Neuronal stem cell (in vitro differentiated cells): ENCODE measurements at regions not wholly inside any gene's neighbourhood (a gene's known extent, or its start where the extent isn't known, plus 50 kb on each side); places are given as distances from the start of the nearest gene placed in this dataset.

Source experiments
- DNase-seq: peaks from one replicate; pipeline ENCODE4 v3.0.0-alpha.2; 2013; ENCODE audit warnings: low spot score
- H2AFZ ChIP-seq: one replicate; pipeline ENCODE4 v1.6.1; 2013; ENCODE audit warnings: mild to moderate bottlenecking, low read length, inconsistent platforms
- H2AK5ac ChIP-seq: 2 replicates; pipeline ENCODE4 v1.6.1; 2013; ENCODE audit warnings: low read depth, mild to moderate bottlenecking, inconsistent platforms, low read length, moderate library complexity, mixed read lengths
- H2BK120ac ChIP-seq: 2 replicates; pipeline ENCODE4 v1.6.1; 2013; ENCODE audit warnings: low read depth, mild to moderate bottlenecking, inconsistent platforms, low read length, moderate library complexity, mixed read lengths
- H2BK12ac ChIP-seq: one replicate; pipeline ENCODE4 v1.6.1; 2013; ENCODE audit warnings: low read length, inconsistent platforms
- H2BK15ac ChIP-seq: 2 replicates; pipeline ENCODE4 v1.6.1; 2013; ENCODE audit warnings: mild to moderate bottlenecking, low read length, inconsistent platforms, mixed read lengths
- H2BK5ac ChIP-seq: one replicate; pipeline ENCODE4 v1.6.1; 2013; ENCODE audit warnings: inconsistent platforms, mild to moderate bottlenecking, low read length, moderate library complexity
- H3K14ac ChIP-seq: one replicate; pipeline ENCODE4 v1.6.1; 2013; ENCODE audit warnings: low read length, inconsistent platforms
- H3K18ac ChIP-seq: 2 replicates; pipeline ENCODE4 v1.6.1; 2013; ENCODE audit warnings: low read length, inconsistent platforms
- H3K23ac ChIP-seq: 2 replicates; pipeline ENCODE4 v1.6.1; 2013; ENCODE audit warnings: low read depth, mild to moderate bottlenecking, mixed read lengths, low read length, inconsistent platforms; ENCODE audit not compliant: poor library complexity
- H3K27ac ChIP-seq: replicated peaks from 3 replicates; pipeline ENCODE4 v1.5.1; 2013; ENCODE audit warnings: low read length, inconsistent platforms
- H3K27me3 ChIP-seq, 3 experiments: 2 replicates each; pipeline ENCODE4 v1.6.1; 2013; ENCODE audit warnings: low read length in 3 of 3, mild to moderate bottlenecking in 2 of 3, inconsistent platforms in 1 of 3, low read depth in 1 of 3, mixed read lengths in 1 of 3, moderate library complexity in 1 of 3; ENCODE audit not compliant: control insufficient read depth in 3 of 3, insufficient read depth in 3 of 3
- H3K36me3 ChIP-seq, 2 donors: replicated peaks in 1 of 2; 2 replicates each; pipeline ENCODE4 v1.6.1; 2013; ENCODE audit warnings: low read length in 2 of 2; ENCODE audit not compliant: control insufficient read depth in 2 of 2, insufficient read depth in 2 of 2
- H3K4ac ChIP-seq: 2 replicates; pipeline ENCODE4 v1.6.1; 2013; ENCODE audit warnings: inconsistent platforms, mild to moderate bottlenecking, low read length, moderate library complexity
- H3K4me1 ChIP-seq, 2 donors: 1 replicate in 1 of 2; 2 replicates in 1 of 2; pipeline ENCODE4 v1.6.1; 2013; ENCODE audit warnings: low read length in 2 of 2, low read depth in 1 of 2; ENCODE audit not compliant: control insufficient read depth in 2 of 2, insufficient read depth in 1 of 2
- H3K4me2 ChIP-seq: one replicate; pipeline ENCODE4 v1.6.1; 2013; ENCODE audit warnings: mild to moderate bottlenecking, low read length, inconsistent platforms; ENCODE audit not compliant: insufficient read depth, poor library complexity, severe bottlenecking
- H3K4me3 ChIP-seq, 2 donors: 2 replicates each; pipeline ENCODE4 v1.5.1; 2013; ENCODE audit warnings: low read length in 2 of 2, mild to moderate bottlenecking in 2 of 2, inconsistent platforms in 1 of 2, moderate library complexity in 1 of 2
- H3K79me1 ChIP-seq: one replicate; pipeline ENCODE4 v1.6.1; 2013; ENCODE audit warnings: low read depth, mild to moderate bottlenecking, inconsistent platforms, low read length, moderate library complexity
- H3K9ac ChIP-seq: one replicate; pipeline ENCODE4 v1.6.1; 2013; ENCODE audit warnings: mild to moderate bottlenecking, low read depth, low read length, inconsistent platforms; ENCODE audit not compliant: poor library complexity
- H3K9me3 ChIP-seq, 2 donors: replicated peaks in 1 of 2; 2 replicates each; pipeline versions ENCODE3 to v1.6.1; 2013; ENCODE audit warnings: low read length in 2 of 2, mild to moderate bottlenecking in 2 of 2, inconsistent platforms in 1 of 2, low read depth in 1 of 2, mixed read lengths in 1 of 2, moderate library complexity in 1 of 2; ENCODE audit not compliant: control insufficient read depth in 2 of 2, insufficient read depth in 1 of 2
- H4K8ac ChIP-seq: one replicate; pipeline ENCODE4 v1.6.1; 2013; ENCODE audit warnings: low read depth, mild to moderate bottlenecking, inconsistent platforms, low read length, moderate library complexity
- H4K91ac ChIP-seq: one replicate; pipeline ENCODE4 v1.6.1; 2013; ENCODE audit warnings: low read length, low read depth, mild to moderate bottlenecking, inconsistent platforms; ENCODE audit not compliant: poor library complexity
- WGBS, 2 donors: extraction: QIAGEN DNeasy Blood & Tissue Kit; methylation state at CpG; one replicate each; pipeline ENCODE4 v1.1.7; 2013; ENCODE audit warnings: missing lambda C conversion rate in 2 of 2, mixed read lengths in 1 of 2; ENCODE audit not compliant: insufficient read length in 2 of 2, insufficient replicate concordance in 1 of 2; ENCODE audit errors: extremely low coverage in 2 of 2; 5-methylcytosine and 5-hydroxymethylcytosine counted together

DNA sequence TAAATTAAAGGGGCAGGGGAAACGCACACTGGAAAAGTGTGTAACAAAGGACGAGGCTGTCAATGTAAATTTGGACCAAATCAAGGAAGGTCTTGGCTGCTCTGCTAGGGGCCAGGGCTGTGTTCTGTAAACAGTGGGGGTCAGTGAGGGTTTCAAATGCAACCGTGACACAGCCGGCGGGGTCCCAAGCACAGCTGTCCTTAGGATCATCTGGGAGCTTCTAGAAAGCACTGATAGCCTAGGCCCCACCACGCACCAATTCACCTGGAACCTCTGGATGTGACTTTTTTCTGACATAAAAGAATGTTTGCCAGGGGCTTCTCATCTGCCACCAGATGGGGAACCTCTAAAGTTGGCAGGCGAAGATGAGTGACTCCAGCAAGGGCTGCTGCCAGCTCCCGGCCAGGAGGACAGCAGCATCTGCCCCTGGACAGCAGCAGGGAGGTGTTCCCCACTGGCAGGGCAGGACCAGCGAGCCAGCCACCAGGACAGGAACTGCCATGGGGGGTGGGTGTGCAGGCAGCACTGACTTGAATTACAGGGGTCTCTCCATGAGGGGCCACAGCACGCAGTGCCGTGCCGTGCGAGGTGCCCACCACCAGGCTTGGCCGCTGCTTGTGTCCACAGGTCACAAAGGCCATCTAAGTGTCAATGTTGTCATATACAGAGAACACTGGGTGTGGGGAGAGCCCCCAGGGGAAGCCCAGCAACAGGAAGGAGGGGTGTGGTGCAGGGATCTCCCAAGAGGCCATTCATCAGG lies 87.5 kb downstream of the SOX1 start:
- H3K9me3 ChIP-seq: peaks cover 0 to 22% of the 10 kb centered on the region in 2 donors
- H3K4me3 ChIP-seq: no peak overlapping the region
- peak overlapping the region; percentile 1 for H2BK120ac ChIP-seq
- H3K36me3 ChIP-seq: no peaks in the 10 kb centered on the region
- no peaks in the 10 kb centered on the region for H3K79me1 ChIP-seq
- no peaks in the 10 kb centered on the region for H3K27me3 ChIP-seq
- no peak overlapping the region for H2AFZ ChIP-seq
- peak overlapping the region; percentile 84 for H3K4ac ChIP-seq
- H4K8ac ChIP-seq: no peak overlapping the region
- H2BK12ac ChIP-seq: peak overlapping the region; percentile 92
- peak overlapping the region; percentile 99 for H2AK5ac ChIP-seq
- WGBS, 2 donors: no CpG with 5 or more reads among the region's 14 CpGs
- H3K9ac ChIP-seq: no peak overlapping the region
- H3K23ac ChIP-seq: peak overlapping the region; percentile 76
- H4K91ac ChIP-seq: peak overlapping the region; percentile 93
- peak overlapping the region; percentile 95 for H2BK15ac ChIP-seq
- H3K4me2 ChIP-seq: no peak overlapping the region
- no peak for DNase-seq
- H3K4me1 ChIP-seq: peaks cover 11 to 20% of the 10 kb centered on the region in 2 donors
- H3K27ac ChIP-seq: no peak overlapping the region
- peak overlapping the region; percentile 58 for H2BK5ac ChIP-seq
- H3K18ac ChIP-seq: peak overlapping the region; percentile 89
- peak overlapping the region; percentile 77 for H3K14ac ChIP-seq

DNA sequence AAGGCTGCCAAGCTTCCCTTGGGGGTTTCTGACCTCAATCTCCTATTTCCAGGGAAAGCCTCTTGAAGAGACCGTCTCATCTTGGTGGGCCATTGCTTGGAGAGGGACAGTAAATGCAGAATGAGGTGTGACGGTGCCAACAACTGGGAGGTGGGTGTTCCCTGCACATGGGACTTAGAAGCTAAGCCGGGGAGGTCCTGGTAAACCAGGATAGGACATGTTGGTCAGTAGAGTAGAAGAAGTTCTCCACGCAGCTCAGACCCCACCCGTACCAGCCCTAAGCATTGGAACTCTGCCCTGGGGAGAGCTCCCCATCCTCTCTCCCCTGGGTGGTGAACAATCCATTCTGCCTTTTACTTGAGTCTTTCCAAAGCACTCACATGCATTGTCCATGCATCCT lies 92.0 kb downstream of the SOX1 start:
- H3K23ac ChIP-seq: no peak overlapping the region
- H3K18ac ChIP-seq: peak overlapping the region; percentile 89
- H3K4me1 ChIP-seq: peaks cover 26 to 43% of the 10 kb centered on the region in 2 donors
- H3K4me2 ChIP-seq: no peak overlapping the region
- no peaks in the 10 kb centered on the region for H3K27me3 ChIP-seq
- H3K79me1 ChIP-seq: no peaks in the 10 kb centered on the region
- H2BK15ac ChIP-seq: no peak overlapping the region
- peaks cover 0 to 19% of the 10 kb centered on the region in 2 donors for H3K9me3 ChIP-seq
- no peak overlapping the region for H2BK120ac ChIP-seq
- no peak overlapping the region for H2AFZ ChIP-seq
- no peak overlapping the region for H3K9ac ChIP-seq
- WGBS, 2 donors: no CpG with 5 or more reads among the region's 5 CpGs
- DNase-seq: no peak
- peak overlapping the region; percentile 97 for H3K27ac ChIP-seq
- peak overlapping the region; percentile 78 for H2BK5ac ChIP-seq
- peak overlapping the region; percentile 56 for H3K4ac ChIP-seq
- H3K14ac ChIP-seq: no peak overlapping the region
- no peak overlapping the region for H4K8ac ChIP-seq
- peak overlapping the region in 1 of 2 donors; percentile 0 for H3K4me3 ChIP-seq
- peak overlapping the region; percentile 83 for H2AK5ac ChIP-seq
- H4K91ac ChIP-seq: peak overlapping the region; percentile 85
- H3K36me3 ChIP-seq: no peaks in the 10 kb centered on the region
- peak overlapping the region; percentile 59 for H2BK12ac ChIP-seq

DNA sequence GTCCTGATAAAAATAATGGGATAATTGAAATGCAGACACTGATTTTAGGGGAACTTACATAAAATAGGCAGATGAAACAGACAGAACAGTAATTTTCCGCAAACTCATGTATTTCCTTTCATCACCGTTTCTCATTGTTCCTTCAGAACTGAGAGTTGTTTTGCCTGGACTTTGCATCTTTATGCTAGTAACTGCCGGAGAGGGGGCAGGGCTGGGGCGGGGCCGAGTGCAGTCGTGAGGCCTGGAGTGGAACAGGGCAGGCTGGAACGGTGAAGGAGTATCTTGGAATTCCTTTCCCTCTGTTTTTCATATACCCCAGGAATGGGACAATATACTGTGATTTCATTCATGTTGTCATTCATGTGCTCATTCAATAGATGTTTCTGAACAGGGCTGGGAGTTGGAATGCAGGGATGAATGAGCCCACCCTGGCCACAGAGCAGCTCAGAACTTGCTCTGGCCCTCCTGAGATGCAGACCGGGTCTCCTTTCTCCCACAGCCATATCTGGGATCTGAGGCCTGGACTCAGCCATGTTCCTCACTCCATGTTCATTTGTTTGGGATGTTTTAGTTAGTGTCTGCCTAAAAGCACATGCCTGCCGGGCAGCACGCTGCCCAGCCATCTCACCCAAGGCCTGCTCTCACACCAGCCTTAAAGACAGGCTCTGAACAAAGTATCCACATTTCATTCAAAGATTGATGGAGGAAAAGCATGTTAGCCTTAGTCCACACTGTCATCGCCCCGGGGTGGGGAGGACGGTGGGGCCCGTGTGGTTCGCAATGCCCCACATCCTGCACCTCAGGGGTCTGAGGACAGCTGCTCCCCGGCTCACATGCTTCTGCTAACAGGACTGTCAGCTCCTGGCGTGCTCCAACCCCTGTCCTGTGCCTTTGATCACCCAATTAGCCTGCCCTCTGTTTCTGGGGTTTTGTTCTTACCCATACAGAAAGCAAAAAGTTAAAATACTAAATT lies 92.9 kb downstream of the SOX1 start:
- Histone ChIP-seq H4K8ac (no peak overlapping the region), H3K27ac (peak overlapping the region; percentile 97), H3K4me1 (peaks cover 25 to 40% of the 10 kb centered on the region in 2 donors), H2BK5ac (peak overlapping the region; percentile 92), H3K27me3 (no peaks in the 10 kb centered on the region), H2AFZ (no peak overlapping the region), H2BK120ac (peak overlapping the region; percentile 85), H3K14ac (no peak overlapping the region), H4K91ac (peak overlapping the region; percentile 96), H3K4me3 (peak overlapping the region in 1 of 2 donors; percentile 0), H3K18ac (peak overlapping the region; percentile 96), H3K9me3 (peaks cover 0 to 19% of the 10 kb centered on the region in 2 donors), H3K4ac (peak overlapping the region; percentile 68), H2BK15ac (peak overlapping the region; percentile 64), H3K79me1 (no peaks in the 10 kb centered on the region), H2AK5ac (peak overlapping the region; percentile 50), H3K9ac (no peak overlapping the region), H3K36me3 (no peaks in the 10 kb centered on the region), H2BK12ac (peak overlapping the region; percentile 85), H3K23ac (no peak overlapping the region), H3K4me2 (no peak overlapping the region)
- DNase-seq: no peak
- WGBS, 2 donors: no CpG with 5 or more reads among the region's 17 CpGs
